Stimulated activated memory B cell treated with anti-CD40 and anti-IgM and Interleukin-4, amounts not matched to agents 10 μg/mL and 1 μg/mL and 100 μg/mL, for 72 hours (primary cell): ENCODE measurements at regions not wholly inside any gene's neighbourhood (a gene's known extent, or its start where the extent isn't known, plus 50 kb on each side); places are given as distances from the start of the nearest gene placed in this dataset.

Source experiments
- ATAC-seq: fragments of 150-1000 bp; cut with Tn5 transposase; 2 replicates; pipeline ENCODE4 v1.10.0; 2021
- H3K27ac Mint-ChIP-seq: one replicate; pipeline ENCODE4 v1.8.0; 2022; ENCODE audit warnings: mild to moderate bottlenecking, mixed read lengths
- H3K27me3 Mint-ChIP-seq: one replicate; pipeline ENCODE4 v1.8.0; 2022; ENCODE audit warnings: mixed read lengths
- H3K36me3 Mint-ChIP-seq: one replicate; pipeline ENCODE4 v1.8.0; 2022; ENCODE audit warnings: mixed read lengths
- H3K4me1 Mint-ChIP-seq: one replicate; pipeline ENCODE4 v1.8.0; 2022; ENCODE audit warnings: mixed read lengths
- H3K4me3 Mint-ChIP-seq: one replicate; pipeline ENCODE4 v1.8.0; 2022; ENCODE audit warnings: mild to moderate bottlenecking, moderate library complexity, mixed read lengths
- H3K9me3 Mint-ChIP-seq: one replicate; pipeline ENCODE4 v1.8.0; 2022; ENCODE audit warnings: mixed read lengths

DNA sequence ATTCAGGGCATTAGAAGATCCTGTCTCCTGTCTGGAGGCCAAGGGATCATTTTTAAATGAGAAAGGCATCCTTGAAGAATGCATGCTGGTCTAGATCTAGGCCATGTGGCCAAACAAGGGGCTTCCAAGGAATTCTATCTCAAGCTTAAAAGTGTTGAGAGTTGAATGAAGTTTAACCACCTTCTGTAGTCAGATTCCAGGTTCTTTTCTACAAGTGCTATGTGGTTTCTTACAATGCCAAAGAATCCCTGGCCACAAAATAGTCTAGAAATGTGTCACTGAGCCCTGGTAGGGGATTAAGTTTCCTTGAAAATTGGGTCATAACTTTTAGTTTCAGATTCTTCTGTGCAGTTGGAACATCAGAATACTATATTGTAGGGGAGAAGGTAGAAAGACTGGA is 640.7 kb upstream of the ACVR2A start:
- H3K9me3 Mint-ChIP-seq = peaks cover 9% of the 10 kb centered on the region
- H3K27ac Mint-ChIP-seq = no peak overlapping the region
- no peaks in the 10 kb centered on the region for H3K27me3 Mint-ChIP-seq
- no peaks in the 10 kb centered on the region for H3K4me1 Mint-ChIP-seq
- no peak for ATAC-seq
- no peaks in the 10 kb centered on the region for H3K36me3 Mint-ChIP-seq
- H3K4me3 Mint-ChIP-seq = no peak overlapping the region

DNA sequence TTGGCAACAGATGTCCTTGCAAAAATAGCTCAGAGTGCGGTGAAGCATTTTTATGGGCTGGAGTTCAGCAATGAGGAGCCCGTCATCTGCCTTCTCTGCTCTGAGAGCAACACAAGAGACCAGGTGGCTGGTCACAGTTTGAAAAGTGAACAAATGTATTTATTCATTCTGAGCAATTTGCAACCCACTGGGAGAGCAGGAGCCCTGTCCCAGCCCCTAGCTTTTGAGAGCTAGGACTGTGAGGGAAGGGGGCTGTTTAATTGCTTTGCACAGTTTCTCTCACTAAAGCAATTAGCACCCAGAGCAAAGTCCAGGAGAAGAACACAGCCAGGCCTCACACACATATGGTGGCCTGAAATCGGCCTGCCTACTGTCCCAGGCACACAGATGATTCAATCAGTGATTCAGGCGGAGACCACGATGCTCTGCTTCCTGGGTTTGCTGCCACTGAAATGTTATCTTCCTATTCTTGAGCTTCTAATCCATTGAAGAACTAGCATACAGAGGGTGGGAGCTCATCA is 646.1 kb upstream of the ACVR2A start:
- Mint-ChIP-seq H3K27ac (no peak overlapping the region), H3K36me3 (no peaks in the 10 kb centered on the region), H3K4me3 (no peak overlapping the region), H3K9me3 (peaks cover 3% of the 10 kb centered on the region), H3K27me3 (no peaks in the 10 kb centered on the region), H3K4me1 (no peaks in the 10 kb centered on the region)
- ATAC-seq = no peak

DNA sequence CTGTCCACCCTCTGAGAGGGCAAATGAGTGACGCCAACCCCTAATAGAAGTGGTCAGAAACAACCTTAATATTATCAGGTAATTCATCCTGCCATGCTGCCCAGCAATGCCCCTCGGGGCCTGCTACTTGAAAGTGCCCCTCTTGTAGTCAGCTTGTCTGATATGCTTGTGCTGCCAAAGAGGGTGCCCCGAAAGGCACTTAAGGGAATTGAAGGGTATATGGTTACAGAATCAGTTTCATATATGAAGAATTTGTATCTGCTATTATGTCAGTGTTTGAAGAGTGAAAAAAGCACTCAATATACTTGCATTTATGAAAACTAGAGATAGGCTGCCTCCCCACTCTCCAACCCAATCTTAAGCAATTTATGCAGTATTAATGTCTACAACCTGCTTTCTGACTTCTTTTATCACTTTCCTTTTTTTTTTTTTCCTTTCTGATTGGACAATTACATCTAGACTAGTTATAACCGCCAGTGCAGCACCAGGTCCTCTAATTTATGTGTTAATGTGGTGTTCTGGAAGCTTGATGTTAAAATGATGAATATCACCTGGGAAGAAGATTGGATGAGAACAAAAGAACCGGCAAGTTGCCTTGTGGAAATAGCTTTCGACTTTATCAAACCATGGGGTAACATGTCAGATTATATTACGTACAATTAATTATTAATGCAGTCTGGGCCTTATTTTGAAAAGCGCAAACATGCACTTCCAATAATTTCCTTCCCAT is 646.9 kb upstream of the ACVR2A start:
- no peak overlapping the region for H3K4me3 Mint-ChIP-seq

GRCh38 chr2:147182260-147182659 is 662.6 kb upstream of the ACVR2A start:
- Mint-ChIP-seq H3K9me3 (peaks cover 9% of the 10 kb centered on the region), H3K36me3 (no peaks in the 10 kb centered on the region), H3K27me3 (no peaks in the 10 kb centered on the region), H3K4me3 (no peak overlapping the region), H3K4me1 (peaks cover 15% of the 10 kb centered on the region), H3K27ac (peak overlapping the region; percentile 20)
- ATAC-seq = peak; percentile 72

More for the DNA sequence above, 646.9 kb upstream of the ACVR2A start:
- Mint-ChIP-seq H3K4me1 (no peaks in the 10 kb centered on the region), H3K27me3 (no peaks in the 10 kb centered on the region), H3K36me3 (no peaks in the 10 kb centered on the region), H3K27ac (no peak overlapping the region), H3K9me3 (peaks cover 3% of the 10 kb centered on the region)
- no peak for ATAC-seq

DNA sequence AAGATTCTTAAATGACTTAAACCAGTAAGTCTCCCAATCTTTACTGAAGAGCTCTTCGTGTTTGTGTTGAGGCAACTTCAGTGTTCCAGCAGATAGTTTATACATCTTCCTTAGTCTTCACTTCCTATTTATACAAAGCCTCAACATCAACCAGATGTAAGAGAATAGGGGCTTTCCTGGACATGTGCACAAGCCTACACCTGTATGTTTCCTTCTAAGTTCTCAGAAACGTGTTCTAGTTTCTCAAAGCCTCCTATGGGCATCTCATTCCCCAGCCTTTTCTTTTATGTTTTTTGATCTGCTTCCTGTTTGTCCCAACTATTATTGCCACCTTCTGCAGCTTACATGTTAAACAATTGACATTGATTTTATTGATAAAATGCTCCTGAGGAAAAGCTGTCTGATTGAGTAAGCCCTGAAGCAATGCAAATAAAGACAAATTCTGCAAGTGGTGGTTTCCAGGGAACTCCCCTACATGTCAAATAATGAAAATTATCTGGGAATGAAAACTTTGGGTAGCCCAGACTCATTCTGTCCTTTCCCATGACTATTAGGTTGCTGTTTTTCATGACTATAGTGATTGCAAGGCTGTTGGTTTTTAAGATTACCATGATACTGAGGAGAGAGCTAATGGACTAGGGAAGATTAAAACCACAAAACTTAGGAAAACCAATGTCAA is 663.3 kb upstream of the ACVR2A start:
- Mint-ChIP-seq H3K36me3 (no peaks in the 10 kb centered on the region), H3K27ac (peak overlapping the region; percentile 20), H3K4me1 (peaks cover 15% of the 10 kb centered on the region), H3K4me3 (no peak overlapping the region), H3K9me3 (peaks cover 9% of the 10 kb centered on the region), H3K27me3 (no peaks in the 10 kb centered on the region)
- no peak for ATAC-seq

- ATAC-seq = no peak
- Mint-ChIP-seq H3K27ac (no peak overlapping the region), H3K4me3 (no peak overlapping the region), H3K9me3 (peaks cover 7% of the 10 kb centered on the region), H3K36me3 (no peaks in the 10 kb centered on the region), H3K27me3 (peaks cover 8% of the 10 kb centered on the region), H3K4me1 (peaks cover 11% of the 10 kb centered on the region)
Measured at GRCh38 chr2:147177071-147177857, 667.6 kb upstream of the ACVR2A start.

GRCh38 chr2:147174824-147175254 is 670.0 kb upstream of the ACVR2A start:
- no peak overlapping the region for H3K4me3 Mint-ChIP-seq
- no peaks in the 10 kb centered on the region for H3K36me3 Mint-ChIP-seq
- H3K27me3 Mint-ChIP-seq = peaks cover 8% of the 10 kb centered on the region
- H3K4me1 Mint-ChIP-seq = no peaks in the 10 kb centered on the region
- ATAC-seq = no peak
- H3K9me3 Mint-ChIP-seq = peaks cover 4% of the 10 kb centered on the region
- no peak overlapping the region for H3K27ac Mint-ChIP-seq

DNA sequence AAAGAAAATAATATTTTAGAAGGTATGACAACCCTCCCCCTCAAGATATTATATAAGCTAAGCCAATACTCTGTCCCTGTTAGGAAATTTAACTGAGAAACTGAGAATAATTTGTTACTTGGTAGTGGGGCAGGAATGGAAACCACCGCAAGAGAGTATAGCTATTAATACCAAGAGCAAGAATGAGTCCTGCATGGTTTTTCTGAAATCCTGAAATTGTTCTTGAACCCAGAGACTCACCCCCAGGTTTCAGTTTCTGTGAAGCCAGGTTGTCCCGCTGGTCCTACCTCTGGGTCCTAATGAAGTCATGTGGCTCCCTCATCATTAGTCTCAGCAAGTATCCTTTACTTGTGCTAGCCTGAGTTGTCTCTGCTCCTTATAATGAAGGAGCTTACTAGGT is 671.0 kb upstream of the ACVR2A start:
- H3K36me3 Mint-ChIP-seq = no peaks in the 10 kb centered on the region
- no peak overlapping the region for H3K27ac Mint-ChIP-seq
- no peak for ATAC-seq
- peaks cover 4% of the 10 kb centered on the region for H3K9me3 Mint-ChIP-seq
- H3K4me3 Mint-ChIP-seq = no peak overlapping the region
- H3K4me1 Mint-ChIP-seq = no peaks in the 10 kb centered on the region
- peaks cover 8% of the 10 kb centered on the region for H3K27me3 Mint-ChIP-seq

DNA sequence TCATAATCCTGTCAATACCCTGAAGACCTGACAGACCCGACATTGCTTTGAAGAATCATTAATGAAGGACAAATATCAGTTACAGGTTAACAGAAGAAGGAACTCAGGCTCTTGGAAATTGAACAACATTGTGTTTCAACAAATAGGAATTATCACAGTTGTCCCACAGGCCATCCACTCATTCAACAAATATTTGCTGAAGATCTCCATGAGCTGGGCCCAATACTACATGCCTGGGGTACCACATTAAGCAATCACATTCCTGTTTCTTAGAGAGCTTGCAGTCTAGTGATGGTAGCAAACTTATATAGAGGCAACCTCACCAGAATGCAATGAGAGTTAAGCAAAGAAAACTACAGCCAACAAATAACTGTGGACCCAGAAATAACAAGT is 671.6 kb upstream of the ACVR2A start:
- no peak for ATAC-seq
- no peak overlapping the region for H3K27ac Mint-ChIP-seq
- H3K9me3 Mint-ChIP-seq = peaks cover 5% of the 10 kb centered on the region
- no peaks in the 10 kb centered on the region for H3K36me3 Mint-ChIP-seq
- H3K4me3 Mint-ChIP-seq = no peak overlapping the region
- no peaks in the 10 kb centered on the region for H3K4me1 Mint-ChIP-seq
- peaks cover 8% of the 10 kb centered on the region for H3K27me3 Mint-ChIP-seq

DNA sequence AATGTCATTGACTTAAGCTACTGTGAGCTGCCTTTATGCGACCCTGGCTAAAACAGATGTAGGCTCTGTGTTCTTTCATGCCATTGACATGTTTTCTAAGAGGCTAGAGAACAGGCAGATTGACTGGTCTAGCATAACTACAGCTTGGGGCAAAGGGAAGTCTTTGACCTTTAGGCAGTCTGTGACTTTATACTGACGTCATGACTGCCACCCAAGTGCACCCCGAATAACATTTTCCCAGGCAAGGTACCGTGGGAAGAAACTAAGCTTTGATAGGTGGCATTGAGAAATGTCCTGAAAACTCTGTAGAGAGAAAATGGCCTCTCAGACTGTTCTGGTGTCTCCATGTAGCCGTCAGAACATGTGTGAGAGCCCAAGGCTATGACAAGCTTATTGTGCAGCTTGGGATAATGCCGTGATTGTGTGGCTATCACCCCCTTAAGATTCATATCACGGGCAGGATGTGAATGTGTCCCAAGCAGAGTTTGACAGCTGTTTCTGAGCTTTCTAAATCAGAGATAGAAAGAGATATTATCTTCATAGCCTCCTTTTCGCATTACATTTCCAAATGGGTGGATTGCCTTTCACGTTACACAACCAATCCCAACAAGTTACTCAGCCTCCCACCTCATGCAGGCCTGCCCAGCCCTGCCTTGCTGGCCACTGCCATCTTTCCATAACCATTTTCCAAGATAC is 672.2 kb upstream of the ACVR2A start:
- Mint-ChIP-seq H3K36me3 (no peaks in the 10 kb centered on the region), H3K4me1 (no peaks in the 10 kb centered on the region), H3K27me3 (peaks cover 8% of the 10 kb centered on the region), H3K9me3 (peaks cover 5% of the 10 kb centered on the region), H3K27ac (no peak overlapping the region), H3K4me3 (no peak overlapping the region)
- ATAC-seq = no peak

DNA sequence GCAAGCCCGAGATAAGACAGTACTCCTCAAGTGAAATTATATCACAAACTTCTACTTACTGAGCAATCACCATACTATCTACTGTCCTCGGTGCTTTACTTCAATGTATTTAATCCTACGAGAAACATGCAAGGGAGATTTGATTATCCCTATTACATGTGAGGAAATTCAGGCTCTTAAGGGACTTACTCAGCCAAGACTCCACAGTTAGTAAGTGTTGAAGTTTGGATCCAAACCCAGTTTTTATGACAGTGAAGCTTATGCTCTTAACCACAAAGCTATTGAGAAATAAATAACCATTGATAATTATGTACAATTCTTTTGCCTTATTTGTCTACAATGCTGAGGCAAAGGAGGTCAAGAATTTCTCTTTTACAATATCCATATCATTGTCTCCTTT is 672.9 kb upstream of the ACVR2A start:
- Mint-ChIP-seq H3K4me1 (no peaks in the 10 kb centered on the region), H3K4me3 (no peak overlapping the region), H3K27ac (no peak overlapping the region), H3K9me3 (peaks cover 5% of the 10 kb centered on the region), H3K36me3 (no peaks in the 10 kb centered on the region), H3K27me3 (peaks cover 8% of the 10 kb centered on the region)
- no peak for ATAC-seq

- H3K36me3 Mint-ChIP-seq = no peaks in the 10 kb centered on the region
- no peak overlapping the region for H3K4me3 Mint-ChIP-seq
- no peak overlapping the region for H3K27ac Mint-ChIP-seq
- peaks cover 8% of the 10 kb centered on the region for H3K27me3 Mint-ChIP-seq
- no peaks in the 10 kb centered on the region for H3K4me1 Mint-ChIP-seq
- no peak for ATAC-seq
- peaks cover 5% of the 10 kb centered on the region for H3K9me3 Mint-ChIP-seq
Measured at GRCh38 chr2:147170932-147171331, 673.9 kb upstream of the ACVR2A start.

GRCh38 chr2:147165697-147166382 is 679.0 kb upstream of the ACVR2A start:
- ATAC-seq = no peak
- no peaks in the 10 kb centered on the region for H3K4me1 Mint-ChIP-seq
- H3K27ac Mint-ChIP-seq = no peak overlapping the region
- peaks cover 11% of the 10 kb centered on the region for H3K27me3 Mint-ChIP-seq
- H3K9me3 Mint-ChIP-seq = peaks cover 5% of the 10 kb centered on the region
- no peaks in the 10 kb centered on the region for H3K36me3 Mint-ChIP-seq
- no peak overlapping the region for H3K4me3 Mint-ChIP-seq

DNA sequence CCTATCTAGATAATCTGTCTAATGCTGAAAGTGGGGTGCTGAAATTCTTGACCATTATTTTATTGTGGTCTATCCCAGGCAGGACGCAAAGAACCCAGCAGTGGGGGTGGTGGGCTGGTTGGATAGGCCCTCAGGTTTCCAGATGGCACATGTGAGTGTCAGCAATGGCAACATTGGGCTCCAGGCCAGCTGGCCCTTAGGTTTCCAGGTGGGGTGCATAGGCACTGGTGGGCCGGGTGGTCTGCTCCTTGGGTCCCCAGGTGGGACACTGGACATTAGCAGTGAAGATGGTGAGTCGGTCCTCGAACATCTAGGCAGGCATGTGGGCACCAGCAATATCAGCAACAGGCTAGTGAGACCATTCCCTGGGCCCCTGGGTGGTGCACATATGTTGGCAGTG is 680.3 kb upstream of the ACVR2A start:
- no peaks in the 10 kb centered on the region for H3K36me3 Mint-ChIP-seq
- peaks cover 11% of the 10 kb centered on the region for H3K27me3 Mint-ChIP-seq
- peak; percentile 47 for ATAC-seq
- no peaks in the 10 kb centered on the region for H3K4me1 Mint-ChIP-seq
- H3K4me3 Mint-ChIP-seq = no peak overlapping the region
- H3K9me3 Mint-ChIP-seq = peaks cover 5% of the 10 kb centered on the region
- no peak overlapping the region for H3K27ac Mint-ChIP-seq
